NCI-H2227 (cell line): ENCODE measurements at regions not wholly inside any gene's neighbourhood (a gene's known extent, or its start where the extent isn't known, plus 50 kb on each side); places are given as distances from the start of the nearest gene placed in this dataset.
"Not testable (repeated sequence)": the region's sequence is repeated elsewhere in the genome, so short reads cannot be mapped to it uniquely, and the experiment has no call there.

Experiments
- DNase-seq: peaks from one replicate; lab custom pipeline; 2025; ENCODE audit not compliant: unreplicated experiment; lab: John Stamatoyannopoulos, UW

- not testable (repeated sequence) for DNase-seq
These were observed 97.5 kb downstream of the ZNF664 start for GRCh38 chr12:124070394-124071074.

- no peak for DNase-seq
These were observed 98.0 kb downstream of the ZNF664 start for GRCh38 chr12:124071075-124071443.

GRCh38 chr12:124073356-124074035 is 100.5 kb downstream of the ZNF664 start:
- DNase-seq, result no peak

- DNase-seq, result no peak
These were observed 102.8 kb downstream of the ZNF664 start for GRCh38 chr12:124075841-124076240.

GRCh38 chr12:124077701-124078100 is 104.7 kb downstream of the ZNF664 start:
- DNase-seq, result no peak

- DNase-seq, result no peak
These were observed 105.8 kb downstream of the ZNF664 start for GRCh38 chr12:124078800-124079199.

- no peak for DNase-seq
These were observed 107.6 kb downstream of the ZNF664 start for GRCh38 chr12:124080649-124081048.

GRCh38 chr12:124082012-124082411 is 109.0 kb downstream of the ZNF664 start:
- DNase-seq, result no peak

GRCh38 chr12:124082687-124083086 is 109.7 kb downstream of the ZNF664 start:
- no peak for DNase-seq

GRCh38 chr12:124083708-124084107 is 110.7 kb downstream of the ZNF664 start:
- no peak for DNase-seq

GRCh38 chr12:124085419-124086296 is 112.6 kb downstream of the ZNF664 start:
- DNase-seq, result no peak

GRCh38 chr12:124086299-124086898 is 113.4 kb downstream of the ZNF664 start:
- no peak for DNase-seq

GRCh38 chr12:124087266-124088051 is 114.4 kb downstream of the ZNF664 start:
- DNase-seq, result no peak

- DNase-seq, result no peak
These were observed 115.3 kb downstream of the ZNF664 start for GRCh38 chr12:124088217-124088907.

GRCh38 chr12:124089181-124089914 is 116.3 kb downstream of the ZNF664 start:
- DNase-seq, result not testable (repeated sequence)

GRCh38 chr12:124091835-124092234 is 118.8 kb downstream of the ZNF664 start:
- DNase-seq, result no peak

GRCh38 chr12:124092532-124092931 is 119.5 kb downstream of the ZNF664 start:
- DNase-seq, result not testable (repeated sequence)

- no peak for DNase-seq
These were observed 120.3 kb downstream of the ZNF664 start for GRCh38 chr12:124093297-124093696.

GRCh38 chr12:124094188-124094587 is 121.2 kb downstream of the ZNF664 start:
- DNase-seq, result no peak
